ENCODE measurements at regions not wholly inside any gene's neighbourhood (a gene's known extent, or its start where the extent isn't known, plus 50 kb on each side); places are given as distances from the start of the nearest gene placed in this dataset.

DNA sequence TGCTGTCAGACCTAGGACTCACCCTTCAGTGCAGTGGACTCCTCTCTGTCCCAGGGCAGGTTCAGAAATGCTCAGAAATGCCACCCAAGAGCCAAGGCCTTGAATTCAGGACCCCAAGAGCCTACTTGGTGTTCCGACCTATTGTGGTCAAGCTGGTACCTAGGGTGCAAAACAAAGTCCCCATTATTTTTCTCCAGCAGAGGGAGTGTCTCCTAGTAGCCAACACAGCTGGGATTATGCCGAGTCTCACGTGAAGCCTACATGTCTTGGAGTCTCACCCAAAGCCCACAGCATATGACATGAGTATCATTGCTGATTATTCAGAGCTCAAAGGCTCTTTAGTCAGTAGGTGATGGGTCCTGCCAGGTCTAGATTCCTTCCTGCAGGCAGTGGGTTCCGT is 671.1 kb upstream of the SPRY2 start:
- Histone ChIP-seq H3K27me3 (replicated peaks in 1 of 2; ENCODE audit: control insufficient read depth in 2 of 2, insufficient read depth in 2 of 2, low read length in 1 of 2) (no peaks in the 10 kb centered on the region), H3K4me2 (ENCODE audit: control insufficient read depth, insufficient read depth) (no peak overlapping the region), H3K4me3 (no peak overlapping the region), H3K27ac (ENCODE audit: control insufficient read depth, insufficient read depth) (no peak overlapping the region), H3K4me1 (ENCODE audit: control insufficient read depth, insufficient read depth, low read length) (no peaks in the 10 kb centered on the region), H3K9ac (ENCODE audit: control insufficient read depth, insufficient read depth, low read length) (no peak overlapping the region), H3K79me2 (ENCODE audit: control insufficient read depth, insufficient read depth, low read length) (no peaks in the 10 kb centered on the region), H2AFZ (ENCODE audit: control insufficient read depth, low read depth, low read length) (no peak overlapping the region), H3K9me3 (replicated peaks; ENCODE audit: control insufficient read depth, insufficient read depth, low read length) (no peaks in the 10 kb centered on the region), H3K36me3 (ENCODE audit: control insufficient read depth in 2 of 2, insufficient read depth in 2 of 2, low read length in 1 of 2) (no peaks in the 10 kb centered on the region), H4K20me1 (ENCODE audit: control insufficient read depth, insufficient read depth) (no peaks in the 10 kb centered on the region)
- 30% methylated on average over 4 of the region's 4 CpGs for WGBS (ENCODE audit: insufficient coverage, insufficient replicate concordance, low lambda C conversion rate, missing lambda C conversion rate)
- DNase-seq (ENCODE audit: low read depth, low spot score) = no peak
- ATAC-seq = no peak
- ChIA-PET RAD21 (ENCODE audit: unreplicated experiment) (interaction anchor here (0.7 kb wide), 1 partner anchor 652 kb away, joined by 8 read pairs; no protein-coding TSS in a partner anchor), POLR2A (interaction anchor here (0.5 kb wide), 1 partner anchor 838 kb away, joined by 5 read pairs; no protein-coding TSS in a partner anchor), CTCF (interaction anchor here (0.9 to 1.8 kb wide), 3 partner anchors 669 to 1333 kb away, joined by 3 to 6 read pairs (median 4); no protein-coding TSS in a partner anchor), SMC1A (ENCODE audit: uncharacterized antibody, unreplicated experiment) (interaction anchor here (0.7 to 1.0 kb wide), 2 partner anchors 186 to 555 kb away, joined by 3 read pairs; no protein-coding TSS in a partner anchor)
- intact Hi-C loops (cut with micrococcal nuclease; ENCODE audit: unreplicated experiment) = loop anchor here (10.0 kb wide), 1 partner anchor 1237 kb away; no protein-coding TSS in a partner anchor
- in situ Hi-C loops (cut with MboI) = no loop called here
- FAIRE-seq = no peak
- BruUV-seq (replicated peaks) = no TSS peak
- TF ChIP-seq PRDM15 (CRISPR knock-in tag; IDR thresholded peaks at IDR 0.05) = no peak
- TF ChIP-seq EGR1 (IDR thresholded peaks at IDR 0.05; ENCODE audit: borderline replicate concordance in 1 of 2, low read depth in 2 of 2, low read length in 2 of 2) = no peak
- no peak for TF ChIP-seq EZH2 (IDR thresholded peaks at IDR 0.05; ENCODE audit: borderline replicate concordance, control insufficient read depth, low read depth, low read length)
- TF ChIP-seq TARDBP (IDR thresholded peaks at IDR 0.05; ENCODE audit: borderline replicate concordance) = no peak
- TF ChIP-seq, protein P1, sequence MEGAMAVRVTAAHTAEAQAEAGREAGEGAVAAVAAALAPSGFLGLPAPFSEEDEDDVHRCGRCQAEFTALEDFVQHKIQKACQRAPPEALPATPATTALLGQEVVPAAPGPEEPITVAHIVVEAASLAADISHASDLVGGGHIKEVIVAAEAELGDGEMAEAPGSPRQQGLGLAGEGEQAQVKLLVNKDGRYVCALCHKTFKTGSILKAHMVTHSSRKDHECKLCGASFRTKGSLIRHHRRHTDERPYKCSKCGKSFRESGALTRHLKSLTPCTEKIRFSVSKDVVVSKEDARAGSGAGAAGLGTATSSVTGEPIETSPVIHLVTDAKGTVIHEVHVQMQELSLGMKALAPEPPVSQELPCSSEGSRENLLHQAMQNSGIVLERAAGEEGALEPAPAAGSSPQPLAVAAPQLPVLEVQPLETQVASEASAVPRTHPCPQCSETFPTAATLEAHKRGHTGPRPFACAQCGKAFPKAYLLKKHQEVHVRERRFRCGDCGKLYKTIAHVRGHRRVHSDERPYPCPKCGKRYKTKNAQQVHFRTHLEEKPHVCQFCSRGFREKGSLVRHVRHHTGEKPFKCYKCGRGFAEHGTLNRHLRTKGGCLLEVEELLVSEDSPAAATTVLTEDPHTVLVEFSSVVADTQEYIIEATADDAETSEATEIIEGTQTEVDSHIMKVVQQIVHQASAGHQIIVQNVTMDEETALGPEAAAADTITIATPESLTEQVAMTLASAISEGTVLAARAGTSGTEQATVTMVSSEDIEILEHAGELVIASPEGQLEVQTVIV (IDR thresholded peaks at IDR 0.05; ENCODE audit: borderline replicate concordance, partially characterized antibody) = no peak
- no peak for TF ChIP-seq NBN (IDR thresholded peaks at IDR 0.05)
- TF ChIP-seq CREM (IDR thresholded peaks at IDR 0.05; ENCODE audit: low read depth) = no peak
- no peak for TF ChIP-seq NR2C1 (IDR thresholded peaks at IDR 0.05)
- TF ChIP-seq FOXM1 (IDR thresholded peaks at IDR 0.05; ENCODE audit: low read depth, low read length) = no peak
- no peak for TF ChIP-seq MEF2A (IDR thresholded peaks at IDR 0.05; ENCODE audit: insufficient read depth, low read depth, low read length)
- no peak for TF ChIP-seq ZNF207 (IDR thresholded peaks at IDR 0.05; ENCODE audit: borderline replicate concordance)
- no peak for TF ChIP-seq HCFC1 (IDR thresholded peaks at IDR 0.05; ENCODE audit: low read length)
- no peak for TF ChIP-seq CEBPZ (IDR thresholded peaks at IDR 0.05; ENCODE audit: low read depth, low read length)
- no peak for TF ChIP-seq MYC (IDR thresholded peaks at IDR 0.05; ENCODE audit: insufficient read depth, insufficient read length, insufficient replicate concordance, low read length, severe bottlenecking)
- TF ChIP-seq FOS (IDR thresholded peaks at IDR 0.05; ENCODE audit: borderline replicate concordance, extremely low read depth, insufficient read length) = no peak
- TF ChIP-seq CREB1 (IDR thresholded peaks at IDR 0.05; ENCODE audit: low read depth) = no peak

All from GM12878 (cell line).